ENCODE measurements at regions not wholly inside any gene's neighbourhood (a gene's known extent, or its start where the extent isn't known, plus 50 kb on each side); places are given as distances from the start of the nearest gene placed in this dataset.

DNA sequence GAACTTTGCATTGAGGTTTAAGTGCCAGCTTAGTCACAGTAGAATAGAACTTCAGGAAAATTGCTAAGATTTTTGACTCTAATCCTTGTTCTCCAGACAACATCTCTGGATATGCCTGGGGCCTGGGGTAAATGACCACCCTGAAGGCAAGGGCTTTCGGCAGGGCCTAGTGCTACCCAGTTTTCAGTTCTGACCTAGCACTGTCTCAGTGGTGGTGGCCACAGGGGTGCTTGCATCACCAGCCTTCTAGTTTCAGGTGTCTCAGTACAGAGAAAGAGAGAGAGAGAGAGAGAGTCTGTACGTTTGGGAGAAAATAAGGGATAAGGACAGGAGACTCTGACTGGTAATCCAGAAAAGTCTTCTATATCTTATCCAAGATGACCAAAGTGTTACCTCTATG is 890.5 kb downstream of the JRKL start:
- ATAC-seq (no peak), DNase-seq (no peak)
- H3K4me1 ChIP-seq: no peaks in the 10 kb centered on the region
- no peaks in the 10 kb centered on the region for H3K27me3 ChIP-seq (ENCODE audit: low read depth)
- H3K36me3 ChIP-seq: no peaks in the 10 kb centered on the region
- H3K4me3 ChIP-seq: no peak overlapping the region
- peaks cover 2% of the 10 kb centered on the region for H3K9me3 ChIP-seq
- TF ChIP-seq, protein P1, sequence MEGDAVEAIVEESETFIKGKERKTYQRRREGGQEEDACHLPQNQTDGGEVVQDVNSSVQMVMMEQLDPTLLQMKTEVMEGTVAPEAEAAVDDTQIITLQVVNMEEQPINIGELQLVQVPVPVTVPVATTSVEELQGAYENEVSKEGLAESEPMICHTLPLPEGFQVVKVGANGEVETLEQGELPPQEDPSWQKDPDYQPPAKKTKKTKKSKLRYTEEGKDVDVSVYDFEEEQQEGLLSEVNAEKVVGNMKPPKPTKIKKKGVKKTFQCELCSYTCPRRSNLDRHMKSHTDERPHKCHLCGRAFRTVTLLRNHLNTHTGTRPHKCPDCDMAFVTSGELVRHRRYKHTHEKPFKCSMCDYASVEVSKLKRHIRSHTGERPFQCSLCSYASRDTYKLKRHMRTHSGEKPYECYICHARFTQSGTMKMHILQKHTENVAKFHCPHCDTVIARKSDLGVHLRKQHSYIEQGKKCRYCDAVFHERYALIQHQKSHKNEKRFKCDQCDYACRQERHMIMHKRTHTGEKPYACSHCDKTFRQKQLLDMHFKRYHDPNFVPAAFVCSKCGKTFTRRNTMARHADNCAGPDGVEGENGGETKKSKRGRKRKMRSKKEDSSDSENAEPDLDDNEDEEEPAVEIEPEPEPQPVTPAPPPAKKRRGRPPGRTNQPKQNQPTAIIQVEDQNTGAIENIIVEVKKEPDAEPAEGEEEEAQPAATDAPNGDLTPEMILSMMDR (IDR thresholded peaks at IDR 0.05): no peak
- intact Hi-C loops (cut with DNase I): no loop called here
- H3K27ac ChIP-seq: no peak overlapping the region

DNA sequence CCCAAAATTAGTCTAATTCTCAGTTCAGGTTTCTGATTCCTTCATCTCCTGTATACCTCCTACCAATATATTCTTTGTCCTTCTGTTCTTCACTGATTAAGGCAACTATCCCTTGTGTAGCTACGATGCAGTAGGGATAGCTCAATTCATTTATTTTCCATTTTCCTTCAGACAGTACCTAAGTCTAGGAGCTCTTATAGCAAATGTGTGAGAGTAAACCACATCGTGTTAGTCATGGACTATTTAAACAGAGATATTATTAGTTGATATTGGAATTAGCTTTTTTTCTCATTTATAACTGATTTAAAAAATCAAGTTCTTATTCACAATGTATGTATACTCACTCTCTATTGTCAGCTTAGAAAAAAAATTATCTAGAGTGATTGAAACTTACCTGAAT is 900.0 kb downstream of the JRKL start:
- Histone ChIP-seq H3K27me3 (ENCODE audit: low read depth) (no peaks in the 10 kb centered on the region), H3K4me1 (no peaks in the 10 kb centered on the region), H3K27ac (no peak overlapping the region), H3K36me3 (no peaks in the 10 kb centered on the region), H3K9me3 (peaks cover 10% of the 10 kb centered on the region), H3K4me3 (no peak overlapping the region)
- no peak for DNase-seq
- TF ChIP-seq, protein P1 (IDR thresholded peaks at IDR 0.05): no peak
- ATAC-seq: no peak
- intact Hi-C loops (cut with DNase I): no loop called here

DNA sequence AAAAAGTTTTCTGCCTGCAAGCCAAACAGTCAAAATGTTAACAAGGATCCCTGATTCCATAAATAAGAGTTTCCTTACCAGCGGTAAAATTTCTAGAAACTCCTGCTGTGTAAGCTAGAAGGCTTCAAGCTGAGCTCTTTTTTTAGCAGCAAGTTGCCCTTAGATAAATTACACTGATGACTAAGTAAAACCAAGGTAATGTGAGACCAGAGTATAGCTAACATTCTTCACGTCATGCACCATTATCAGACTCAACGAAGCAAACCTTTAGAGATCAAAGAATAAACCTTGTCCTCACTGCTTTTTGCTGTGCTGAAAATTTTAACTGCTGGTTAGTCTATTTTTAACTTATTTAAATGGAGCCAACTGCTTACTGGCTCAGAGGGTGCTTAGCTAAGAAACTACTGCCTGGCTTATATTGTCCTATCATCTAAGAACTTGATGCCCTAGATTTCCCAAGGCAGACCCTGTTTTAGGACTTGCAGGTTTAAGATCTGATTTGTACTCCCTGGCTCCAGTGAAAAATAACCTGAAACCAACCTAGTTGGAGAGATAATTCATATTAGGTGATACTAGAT is 900.7 kb downstream of the JRKL start:
- ATAC-seq (no peak), DNase-seq (no peak)
- no peak overlapping the region for H3K4me3 ChIP-seq
- no peak overlapping the region for H3K27ac ChIP-seq
- intact Hi-C loops (cut with DNase I): no loop called here
- no peaks in the 10 kb centered on the region for H3K27me3 ChIP-seq (ENCODE audit: low read depth)
- TF ChIP-seq, protein P1 (IDR thresholded peaks at IDR 0.05): no peak
- no peaks in the 10 kb centered on the region for H3K4me1 ChIP-seq
- no peaks in the 10 kb centered on the region for H3K36me3 ChIP-seq
- peaks cover 10% of the 10 kb centered on the region for H3K9me3 ChIP-seq

DNA sequence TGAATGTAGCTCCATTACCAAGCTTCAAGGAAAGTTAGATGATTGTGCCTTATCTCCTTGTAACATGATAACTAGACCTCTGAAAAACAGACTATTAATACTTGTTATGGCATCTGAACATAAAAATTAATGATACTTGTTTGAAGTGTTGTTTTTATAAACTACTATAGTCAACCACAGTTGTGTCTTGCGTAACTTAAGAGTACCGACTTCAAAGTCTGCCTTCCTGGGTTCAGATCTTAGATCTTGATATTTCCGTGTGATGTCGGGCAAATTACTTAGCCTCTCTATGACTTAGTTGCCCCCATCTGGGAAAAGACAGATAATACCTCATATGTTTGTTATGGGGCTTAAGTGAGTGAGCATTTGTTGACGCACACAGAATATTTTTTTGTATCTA is 906.5 kb downstream of the JRKL start:
- no peak for ATAC-seq
- intact Hi-C loops (cut with DNase I): no loop called here

DNA sequence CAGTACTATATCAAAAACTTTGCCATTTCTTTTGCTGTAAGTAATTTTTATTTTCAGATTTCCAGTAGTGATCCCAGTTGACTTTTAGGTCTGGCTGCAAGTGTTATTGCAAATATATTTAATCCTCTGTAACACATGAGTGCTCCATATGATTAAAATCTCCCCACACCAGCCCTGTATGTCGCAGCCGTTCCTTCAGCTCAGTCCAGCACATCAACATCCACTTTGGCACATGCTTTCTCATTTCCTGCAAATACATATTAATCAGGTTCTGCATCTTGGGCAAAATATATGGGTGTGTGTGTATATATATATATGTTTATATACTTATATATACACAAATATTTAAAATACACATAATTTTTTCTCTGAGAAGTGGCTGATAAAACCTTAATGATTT is 919.5 kb downstream of the JRKL start:
- TF ChIP-seq, protein P1 (IDR thresholded peaks at IDR 0.05): no peak
- DNase-seq (no peak), ATAC-seq (no peak)
- H3K36me3 ChIP-seq: no peaks in the 10 kb centered on the region
- intact Hi-C loops (cut with DNase I): no loop called here
- no peak overlapping the region for H3K27ac ChIP-seq
- H3K4me3 ChIP-seq: no peak overlapping the region
- H3K27me3 ChIP-seq (ENCODE audit: low read depth): no peaks in the 10 kb centered on the region
- H3K4me1 ChIP-seq: no peaks in the 10 kb centered on the region
- H3K9me3 ChIP-seq: no peaks in the 10 kb centered on the region

More for the DNA sequence above, 906.5 kb downstream of the JRKL start:
- no peak overlapping the region for H3K27ac ChIP-seq
- no peak for DNase-seq
- H3K36me3 ChIP-seq: no peaks in the 10 kb centered on the region
- no peaks in the 10 kb centered on the region for H3K9me3 ChIP-seq
- no peaks in the 10 kb centered on the region for H3K27me3 ChIP-seq (ENCODE audit: low read depth)
- H3K4me3 ChIP-seq: no peak overlapping the region
- TF ChIP-seq, protein P1 (IDR thresholded peaks at IDR 0.05): no peak
- H3K4me1 ChIP-seq: no peaks in the 10 kb centered on the region

DNA sequence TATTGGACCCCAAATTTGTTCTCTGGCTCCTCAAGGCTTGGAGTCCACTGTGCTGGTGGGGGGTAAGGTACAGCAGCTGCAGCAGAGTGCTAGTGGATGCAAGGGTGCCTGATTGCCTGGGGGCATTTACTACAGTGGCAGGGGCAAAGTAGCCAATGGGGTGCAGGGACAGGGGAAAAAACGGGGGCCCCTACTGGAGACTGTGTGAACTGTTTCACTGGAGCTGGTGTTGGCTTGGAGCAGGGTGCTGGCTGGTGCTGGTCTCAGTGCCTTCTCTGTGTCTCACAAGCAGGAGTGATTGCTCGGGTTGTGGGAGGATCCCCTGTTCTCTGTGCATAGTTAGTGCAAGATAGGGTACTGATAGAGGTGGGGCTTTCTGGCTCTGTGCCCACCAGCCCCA is 935.9 kb downstream of the JRKL start:
- H3K27ac ChIP-seq: no peak overlapping the region
- no peaks in the 10 kb centered on the region for H3K4me1 ChIP-seq
- no peaks in the 10 kb centered on the region for H3K9me3 ChIP-seq
- DNase-seq (no peak), ATAC-seq (no peak)
- no peaks in the 10 kb centered on the region for H3K27me3 ChIP-seq (ENCODE audit: low read depth)
- intact Hi-C loops (cut with DNase I): no loop called here
- TF ChIP-seq, protein P1 (IDR thresholded peaks at IDR 0.05): no peak
- H3K4me3 ChIP-seq: no peak overlapping the region
- no peaks in the 10 kb centered on the region for H3K36me3 ChIP-seq
